ENCODE measurements at regions not wholly inside any gene's neighbourhood (a gene's known extent, or its start where the extent isn't known, plus 50 kb on each side); places are given as distances from the start of the nearest gene placed in this dataset.

DNA sequence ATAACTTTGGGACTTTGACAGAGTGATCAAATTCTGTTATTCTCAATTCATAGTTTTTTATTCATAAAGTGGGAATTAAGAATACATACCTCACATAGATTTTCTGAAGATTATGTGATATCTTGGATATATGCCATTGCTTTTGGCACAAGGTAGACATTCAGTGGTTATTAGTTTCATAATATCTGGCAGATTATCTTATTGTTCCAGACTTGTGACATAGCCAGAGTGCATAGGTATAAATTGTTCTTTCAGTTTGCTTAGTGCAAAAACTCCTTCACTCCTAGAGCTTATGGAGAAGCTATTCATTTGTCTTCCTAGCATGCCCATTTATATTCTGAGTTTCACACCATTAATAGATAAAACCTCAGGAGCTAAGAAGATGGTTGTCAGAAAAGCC lies 222.0 kb downstream of the KCNE4 start:
- no peak overlapping the region for H3K9ac ChIP-seq
- no peaks in the 10 kb centered on the region for H3K36me3 ChIP-seq (ENCODE audit: insufficient read depth)
- no peak overlapping the region for H3K4me3 ChIP-seq (IDR thresholded peaks at IDR 0.05; ENCODE audit: insufficient read depth, low read depth, low read length)
- H3K27ac ChIP-seq, result no peak overlapping the region
- no peaks in the 10 kb centered on the region for H3K27me3 ChIP-seq (ENCODE audit: insufficient read depth, low read depth)
- no peaks in the 10 kb centered on the region for H3K79me2 ChIP-seq (ENCODE audit: insufficient read depth, low read depth)
- H3K4me2 ChIP-seq, result no peak overlapping the region
- no peak overlapping the region for H2AFZ ChIP-seq (ENCODE audit: low read depth)
- no peaks in the 10 kb centered on the region for H3K4me1 ChIP-seq (ENCODE audit: low read depth, poor library complexity, severe bottlenecking)
- TF ChIP-seq, protein P1, sequence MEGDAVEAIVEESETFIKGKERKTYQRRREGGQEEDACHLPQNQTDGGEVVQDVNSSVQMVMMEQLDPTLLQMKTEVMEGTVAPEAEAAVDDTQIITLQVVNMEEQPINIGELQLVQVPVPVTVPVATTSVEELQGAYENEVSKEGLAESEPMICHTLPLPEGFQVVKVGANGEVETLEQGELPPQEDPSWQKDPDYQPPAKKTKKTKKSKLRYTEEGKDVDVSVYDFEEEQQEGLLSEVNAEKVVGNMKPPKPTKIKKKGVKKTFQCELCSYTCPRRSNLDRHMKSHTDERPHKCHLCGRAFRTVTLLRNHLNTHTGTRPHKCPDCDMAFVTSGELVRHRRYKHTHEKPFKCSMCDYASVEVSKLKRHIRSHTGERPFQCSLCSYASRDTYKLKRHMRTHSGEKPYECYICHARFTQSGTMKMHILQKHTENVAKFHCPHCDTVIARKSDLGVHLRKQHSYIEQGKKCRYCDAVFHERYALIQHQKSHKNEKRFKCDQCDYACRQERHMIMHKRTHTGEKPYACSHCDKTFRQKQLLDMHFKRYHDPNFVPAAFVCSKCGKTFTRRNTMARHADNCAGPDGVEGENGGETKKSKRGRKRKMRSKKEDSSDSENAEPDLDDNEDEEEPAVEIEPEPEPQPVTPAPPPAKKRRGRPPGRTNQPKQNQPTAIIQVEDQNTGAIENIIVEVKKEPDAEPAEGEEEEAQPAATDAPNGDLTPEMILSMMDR (conservative IDR thresholded peaks at IDR 0.05; ENCODE audit: low read depth, low read length), result no peak
- H4K20me1 ChIP-seq (ENCODE audit: insufficient read depth), result no peaks in the 10 kb centered on the region

DNA sequence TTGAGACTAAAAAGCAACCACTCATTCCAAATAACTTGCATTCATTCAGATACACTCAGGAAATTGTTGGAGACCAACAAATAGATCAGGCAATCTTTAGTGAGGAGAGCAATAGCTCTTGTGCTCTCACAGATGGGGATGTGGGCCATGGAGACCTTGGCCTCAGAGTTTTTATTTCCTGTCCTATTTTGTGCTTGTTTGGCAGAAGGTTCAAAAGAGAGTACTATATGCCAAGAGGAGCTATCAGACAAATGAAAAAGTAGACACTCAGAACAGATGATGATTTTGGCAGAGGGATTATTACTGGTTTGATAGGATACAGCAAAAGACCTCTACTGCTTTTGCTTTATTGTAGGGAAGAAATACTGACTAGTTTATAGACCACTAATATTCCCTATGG lies 230.2 kb downstream of the KCNE4 start:
- TF ChIP-seq, protein P1 (conservative IDR thresholded peaks at IDR 0.05; ENCODE audit: low read depth, low read length), result no peak
- Histone ChIP-seq H3K4me1 (ENCODE audit: low read depth, poor library complexity, severe bottlenecking) (no peaks in the 10 kb centered on the region), H4K20me1 (ENCODE audit: insufficient read depth) (no peaks in the 10 kb centered on the region), H3K9ac (no peak overlapping the region), H3K4me2 (no peak overlapping the region), H3K27me3 (ENCODE audit: insufficient read depth, low read depth) (no peaks in the 10 kb centered on the region), H3K27ac (no peak overlapping the region), H2AFZ (ENCODE audit: low read depth) (no peak overlapping the region), H3K79me2 (ENCODE audit: insufficient read depth, low read depth) (no peaks in the 10 kb centered on the region), H3K4me3 (IDR thresholded peaks at IDR 0.05; ENCODE audit: insufficient read depth, low read depth, low read length) (no peak overlapping the region), H3K36me3 (ENCODE audit: insufficient read depth) (no peaks in the 10 kb centered on the region)

DNA sequence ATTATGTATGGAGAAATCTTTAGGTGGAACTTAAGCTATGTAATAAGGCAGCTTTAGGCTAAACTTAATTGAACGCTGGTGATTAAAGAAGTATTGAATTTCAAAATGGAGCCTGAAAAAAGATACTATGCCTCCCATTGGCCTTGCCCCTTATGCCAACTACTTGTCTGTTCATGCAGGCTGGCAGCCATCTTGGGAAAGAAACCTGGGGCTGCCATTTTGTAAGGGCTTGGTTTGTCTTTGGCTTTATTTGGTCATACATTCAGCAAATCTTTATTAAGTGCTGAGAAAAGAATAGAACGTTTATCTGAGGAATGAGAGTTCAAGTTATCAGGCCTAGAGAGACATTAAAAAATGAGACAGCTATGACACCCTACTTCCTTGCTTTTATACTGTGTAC lies 231.3 kb downstream of the KCNE4 start:
- no peak overlapping the region; the same call in 1 of the 2 replicates for H2AFZ ChIP-seq (ENCODE audit: low read depth)
- H3K27me3 ChIP-seq (ENCODE audit: insufficient read depth, low read depth), result no peaks in the 10 kb centered on the region
- no peaks in the 10 kb centered on the region for H3K36me3 ChIP-seq (ENCODE audit: insufficient read depth)
- H3K4me3 ChIP-seq (IDR thresholded peaks at IDR 0.05; ENCODE audit: insufficient read depth, low read depth, low read length), result no peak overlapping the region
- H3K79me2 ChIP-seq (ENCODE audit: insufficient read depth, low read depth), result no peaks in the 10 kb centered on the region
- H4K20me1 ChIP-seq (ENCODE audit: insufficient read depth), result no peaks in the 10 kb centered on the region
- H3K27ac ChIP-seq, result no peak overlapping the region
- H3K4me2 ChIP-seq, result no peak overlapping the region
- H3K9ac ChIP-seq, result no peak overlapping the region
- TF ChIP-seq, protein P1 (conservative IDR thresholded peaks at IDR 0.05; ENCODE audit: low read depth, low read length), result no peak
- no peaks in the 10 kb centered on the region for H3K4me1 ChIP-seq (ENCODE audit: low read depth, poor library complexity, severe bottlenecking)

DNA sequence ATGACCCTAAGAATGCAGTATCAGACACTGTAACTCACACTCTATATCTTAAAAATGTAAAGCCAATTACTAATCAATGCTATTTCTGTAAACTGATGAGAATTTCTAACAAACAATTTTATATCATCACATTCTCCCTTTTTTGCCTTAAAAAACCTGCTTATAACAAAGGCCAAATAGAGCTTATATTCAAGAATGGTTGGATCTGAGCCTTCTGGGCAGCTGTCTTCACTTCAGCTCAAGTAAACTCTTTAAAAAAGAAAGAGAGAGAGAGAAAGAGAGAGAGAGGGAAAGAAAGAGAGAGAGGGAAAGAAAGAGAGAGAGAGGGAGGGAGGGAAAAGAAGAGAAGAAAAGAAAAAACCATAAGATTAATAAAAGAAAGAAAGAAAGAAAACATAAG lies 231.8 kb downstream of the KCNE4 start:
- no peaks in the 10 kb centered on the region for H3K79me2 ChIP-seq (ENCODE audit: insufficient read depth, low read depth)
- no peak overlapping the region for H3K4me3 ChIP-seq (IDR thresholded peaks at IDR 0.05; ENCODE audit: insufficient read depth, low read depth, low read length)
- H2AFZ ChIP-seq (ENCODE audit: low read depth), result no peak overlapping the region; the same call in 1 of the 2 replicates
- H3K27me3 ChIP-seq (ENCODE audit: insufficient read depth, low read depth), result no peaks in the 10 kb centered on the region
- H3K27ac ChIP-seq, result no peak overlapping the region
- TF ChIP-seq, protein P1 (conservative IDR thresholded peaks at IDR 0.05; ENCODE audit: low read depth, low read length), result no peak
- H3K4me1 ChIP-seq (ENCODE audit: low read depth, poor library complexity, severe bottlenecking), result no peaks in the 10 kb centered on the region
- H3K36me3 ChIP-seq (ENCODE audit: insufficient read depth), result no peaks in the 10 kb centered on the region
- no peak overlapping the region for H3K4me2 ChIP-seq
- H3K9ac ChIP-seq, result no peak overlapping the region
- no peaks in the 10 kb centered on the region for H4K20me1 ChIP-seq (ENCODE audit: insufficient read depth)

Measured in KMS-11 (cell line).